ENCODE measurements at regions not wholly inside any gene's neighbourhood (a gene's known extent, or its start where the extent isn't known, plus 50 kb on each side); places are given as distances from the start of the nearest gene placed in this dataset.

DNA sequence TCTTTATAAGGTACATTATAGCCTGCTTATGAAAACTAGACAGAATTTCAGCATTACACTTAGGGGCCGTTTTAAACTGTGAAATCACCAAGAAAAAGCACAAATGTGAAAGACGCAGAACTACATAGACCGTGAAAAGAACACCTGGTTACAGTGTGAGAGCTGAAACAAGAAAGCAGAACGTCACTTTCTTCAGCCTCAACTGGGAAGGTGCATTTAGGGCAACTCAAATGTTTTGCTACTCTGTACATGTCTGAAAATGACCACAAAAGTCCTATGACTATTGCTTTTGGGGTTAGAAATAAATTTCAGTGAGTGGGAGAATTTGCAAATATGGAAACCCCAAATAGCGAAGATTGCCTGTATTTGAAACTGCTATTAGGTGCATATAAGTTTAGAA lies 268.7 kb downstream of the OLFM3 start:
- FAIRE-seq, result no peak

GRCh38 chr1:101730559-101730958 lies 266.2 kb downstream of the OLFM3 start:
- FAIRE-seq, result no peak

GRCh38 chr1:101732261-101732660 lies 264.5 kb downstream of the OLFM3 start:
- FAIRE-seq, result no peak

- no peak for FAIRE-seq
These were observed 263.4 kb downstream of the OLFM3 start for GRCh38 chr1:101733340-101733739.

DNA sequence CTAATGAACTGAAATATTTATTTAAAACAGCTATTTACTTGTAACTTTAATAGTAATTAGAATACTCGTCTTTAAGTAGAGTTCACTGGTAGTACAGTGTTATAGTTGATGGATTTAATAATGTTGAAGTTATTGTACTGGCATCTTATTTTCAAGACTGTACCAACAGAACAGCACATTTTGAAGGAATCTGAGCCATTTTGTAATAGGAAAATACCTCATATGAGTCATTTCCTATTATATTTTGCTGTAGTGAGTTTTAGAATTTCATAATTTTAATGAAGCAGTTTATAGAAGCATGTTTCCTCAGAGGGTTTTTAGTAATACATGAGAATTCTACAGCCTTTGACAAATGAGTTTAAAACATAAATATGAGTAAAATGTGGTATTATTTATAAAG lies 258.3 kb downstream of the OLFM3 start:
- FAIRE-seq, result no peak

DNA sequence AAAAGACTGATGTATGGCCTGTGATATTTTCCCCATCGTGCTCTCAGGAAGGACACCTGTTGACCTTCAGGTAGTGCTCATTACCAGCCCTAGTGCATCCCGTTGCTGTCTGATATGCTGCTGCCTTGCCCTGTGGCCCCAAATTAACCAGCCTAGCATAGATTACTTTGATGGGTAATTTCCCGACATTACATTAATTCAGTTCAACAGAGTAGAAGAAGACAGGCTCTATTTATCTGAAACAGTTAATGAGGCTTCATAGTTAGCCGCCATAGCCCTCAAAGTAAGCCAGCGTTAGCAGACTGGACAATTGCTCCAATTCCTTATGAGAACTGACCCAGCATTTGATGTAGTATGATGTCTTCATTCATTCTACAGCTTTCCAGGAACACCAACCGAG lies 257.6 kb downstream of the OLFM3 start:
- no peak for FAIRE-seq

- FAIRE-seq, result no peak
These were observed 256.8 kb downstream of the OLFM3 start for GRCh38 chr1:101739826-101740330.

- no peak for FAIRE-seq
These were observed 254.8 kb downstream of the OLFM3 start for GRCh38 chr1:101741910-101742309.

GRCh38 chr1:101742509-101742908 lies 254.2 kb downstream of the OLFM3 start:
- no peak for FAIRE-seq

DNA sequence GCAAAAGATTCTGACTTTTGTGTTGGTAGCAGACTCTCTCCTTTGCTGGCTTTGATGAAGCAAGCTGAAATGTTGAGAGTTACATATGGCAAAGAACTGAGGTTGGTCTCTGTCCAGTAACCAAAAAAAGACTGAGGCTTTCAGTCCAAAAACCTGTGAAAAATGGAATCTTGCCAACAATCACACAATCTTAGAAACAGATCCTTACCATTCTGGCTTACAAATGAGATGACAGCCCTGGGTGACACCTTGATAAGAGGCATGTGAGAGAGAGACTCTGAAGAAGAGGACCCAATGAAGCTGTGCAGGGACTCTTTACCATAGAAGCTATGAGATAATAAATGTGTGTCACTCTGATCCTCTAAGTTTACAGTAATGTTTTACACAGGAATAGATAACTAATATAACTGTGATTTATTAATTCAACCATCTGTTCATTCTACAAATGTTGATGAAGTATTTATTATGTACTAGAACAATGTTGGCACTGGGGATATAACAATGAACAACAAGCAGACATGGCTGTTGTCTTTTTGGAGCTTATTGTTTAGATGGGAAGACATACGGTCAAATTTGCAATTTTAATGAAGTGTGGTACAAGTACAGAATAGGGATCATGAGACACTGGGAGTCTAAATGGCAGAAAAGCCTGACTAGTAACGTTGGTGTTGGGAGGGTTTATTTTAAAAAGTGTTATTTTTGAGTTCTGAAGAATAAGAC lies 251.0 kb downstream of the OLFM3 start:
- FAIRE-seq, result no peak

- no peak for FAIRE-seq
These were observed 248.6 kb downstream of the OLFM3 start for GRCh38 chr1:101748077-101748476.

Measured in G401.6 (cell line).